Superior temporal gyrus (tissue), 1 donor: ENCODE measurements at regions not wholly inside any gene's neighbourhood (a gene's known extent, or its start where the extent isn't known, plus 50 kb on each side); places are given as distances from the start of the nearest gene placed in this dataset.
"Not testable (repeated sequence)": the region's sequence is repeated elsewhere in the genome, so short reads cannot be mapped to it uniquely, and the experiment has no call there.

Source experiments
- DNase-seq: peaks from one replicate; pipeline ENCODE4 v3.0.0-alpha.2; 2016; ENCODE audit errors: extremely low spot score

DNA sequence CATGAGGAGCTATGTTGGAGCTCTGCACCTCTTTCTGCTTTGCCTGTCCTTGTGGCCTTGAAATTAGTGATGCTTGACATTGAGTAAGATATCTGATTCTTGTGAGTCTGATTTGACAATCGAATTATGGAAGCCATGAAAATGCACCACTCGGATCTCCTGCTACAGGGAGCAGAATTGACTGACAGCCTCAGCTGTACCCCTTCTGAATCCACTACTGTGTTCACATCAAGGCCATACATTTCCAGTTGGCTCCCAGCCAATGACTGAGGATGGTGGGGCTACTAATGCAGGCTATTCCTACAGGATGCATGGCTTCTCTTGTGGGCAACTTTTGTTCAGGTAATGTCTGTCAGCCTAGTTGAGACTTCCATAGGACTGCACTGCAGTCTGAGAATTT lies 321.9 kb downstream of the REEP3 start:
- no peak for DNase-seq

DNA sequence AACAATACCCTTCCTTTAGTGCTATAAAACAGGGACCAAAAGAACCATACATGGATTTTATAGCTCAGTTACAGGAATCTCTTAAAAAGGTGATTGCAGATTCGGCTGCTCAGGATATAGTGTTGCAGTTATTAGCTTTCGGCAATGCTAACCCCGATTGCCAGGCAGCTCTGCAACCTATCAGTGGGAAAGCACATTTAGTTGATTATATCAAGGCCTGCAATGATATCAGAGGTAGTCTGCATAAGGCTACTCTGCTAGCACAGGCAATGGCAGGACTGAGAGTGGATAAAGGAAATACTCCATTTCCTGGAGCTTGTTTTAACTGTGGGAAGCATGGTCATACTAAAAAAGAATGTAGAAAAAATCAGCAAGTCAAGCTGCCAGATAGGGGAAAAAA lies 327.7 kb downstream of the REEP3 start:
- DNase-seq = not testable (repeated sequence)

DNA sequence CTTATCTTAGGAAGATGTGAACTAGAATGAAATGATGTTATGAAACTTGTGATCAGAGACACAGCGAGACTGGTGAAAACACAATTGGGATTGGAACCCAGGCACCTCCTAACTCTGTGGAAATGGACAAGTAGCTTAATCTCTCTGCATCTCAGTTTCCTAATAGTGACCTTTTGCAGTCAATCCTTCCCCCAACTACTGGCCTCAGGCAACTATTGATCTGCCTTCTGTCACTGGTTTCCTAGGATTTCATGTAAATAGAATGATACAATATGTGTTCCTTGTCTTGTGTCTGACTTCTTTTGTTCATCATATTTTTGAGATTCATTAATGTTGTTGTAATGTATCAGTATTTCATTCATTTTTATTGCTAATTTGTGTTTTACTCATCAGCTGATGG lies 341.7 kb downstream of the REEP3 start:
- DNase-seq = no peak

DNA sequence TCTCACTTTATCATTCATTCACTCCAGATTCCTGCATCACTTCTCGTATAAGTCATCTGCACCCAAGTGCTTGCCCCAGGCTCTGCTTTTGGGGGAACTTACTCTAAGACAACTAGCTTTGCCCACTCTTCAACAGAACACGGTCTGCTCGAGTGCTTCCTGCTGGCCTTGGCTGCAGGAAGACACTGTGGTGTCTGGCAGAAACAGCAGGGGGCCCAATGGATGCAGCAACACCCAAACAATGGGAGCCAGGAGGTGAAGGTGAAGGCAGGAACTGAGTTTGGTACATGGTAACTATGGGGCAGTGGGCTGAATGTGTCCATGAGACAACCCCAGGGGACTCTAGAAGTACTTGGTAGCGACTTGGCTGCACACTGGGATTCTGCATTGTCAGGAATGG lies 344.0 kb downstream of the REEP3 start:
- DNase-seq = no peak

DNA sequence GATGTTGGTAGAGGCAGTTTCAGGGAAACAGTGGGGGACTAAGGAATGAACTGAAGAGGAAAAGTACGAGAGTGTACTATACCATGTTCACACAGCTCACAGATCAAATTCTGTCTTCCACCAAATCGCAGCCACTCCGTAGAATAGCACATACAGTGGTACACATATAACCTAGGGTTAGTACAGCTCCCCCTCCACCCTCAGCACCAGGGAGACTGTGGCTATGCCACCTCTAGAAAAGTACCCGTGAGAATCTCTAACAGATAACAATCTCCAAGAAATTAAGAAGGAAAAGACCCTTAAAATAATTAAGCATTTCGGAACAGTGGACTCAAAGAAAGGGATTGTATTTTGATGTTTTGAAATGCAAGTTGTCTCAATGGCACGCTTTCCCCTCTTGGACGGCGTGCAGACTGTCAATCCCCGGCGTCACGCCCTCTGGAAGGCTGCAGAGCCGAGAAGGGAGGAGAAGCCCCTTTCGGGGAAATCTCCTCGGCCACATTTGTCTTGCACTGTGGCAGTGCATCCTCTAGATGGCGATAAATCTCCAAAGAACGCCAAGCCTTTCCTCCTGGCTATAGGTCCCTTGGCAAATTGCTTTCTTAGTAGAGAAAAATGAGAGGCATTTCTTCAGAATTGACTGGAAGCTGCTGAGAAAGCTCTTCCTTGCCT lies 345.0 kb downstream of the REEP3 start:
- DNase-seq = peak; percentile 84

DNA sequence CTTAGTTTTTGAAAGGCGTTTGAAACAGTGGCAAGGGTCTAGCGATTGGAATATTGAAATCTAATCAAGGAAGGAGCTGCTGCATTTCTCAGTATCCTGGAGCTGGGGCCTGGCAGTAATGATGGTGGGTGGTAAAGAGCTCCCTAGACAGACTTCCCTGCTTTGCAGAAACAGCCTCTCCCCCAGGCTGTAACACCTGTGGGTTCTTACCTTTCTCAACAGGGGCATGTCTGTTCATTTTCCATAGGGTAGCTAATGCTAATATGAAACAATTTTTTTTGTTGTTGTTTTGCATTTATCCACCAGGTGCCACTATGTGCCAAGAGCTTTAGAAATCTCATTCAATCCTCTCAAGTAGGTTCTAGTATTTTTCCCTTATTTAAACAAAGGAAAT lies 345.5 kb downstream of the REEP3 start:
- DNase-seq = peak; percentile 35

DNA sequence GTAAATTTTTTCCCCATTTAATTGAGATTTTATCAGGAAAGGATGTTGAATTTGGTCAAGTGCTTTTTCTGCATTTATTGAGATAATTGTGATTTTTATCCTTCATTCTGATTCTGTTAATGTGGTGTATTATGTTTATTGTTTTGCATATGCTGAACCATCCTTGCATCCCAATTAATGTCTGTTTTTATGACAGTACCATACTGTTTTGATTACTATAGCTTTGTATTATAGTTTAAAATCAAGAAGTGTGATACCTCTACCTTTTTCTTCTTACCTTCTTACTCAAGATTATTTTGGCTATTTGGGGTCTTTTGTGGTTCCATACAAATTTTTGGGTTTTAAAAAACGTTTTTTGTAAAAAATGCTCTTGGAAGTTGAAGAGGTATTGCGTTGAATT lies 357.2 kb downstream of the REEP3 start:
- no peak for DNase-seq

DNA sequence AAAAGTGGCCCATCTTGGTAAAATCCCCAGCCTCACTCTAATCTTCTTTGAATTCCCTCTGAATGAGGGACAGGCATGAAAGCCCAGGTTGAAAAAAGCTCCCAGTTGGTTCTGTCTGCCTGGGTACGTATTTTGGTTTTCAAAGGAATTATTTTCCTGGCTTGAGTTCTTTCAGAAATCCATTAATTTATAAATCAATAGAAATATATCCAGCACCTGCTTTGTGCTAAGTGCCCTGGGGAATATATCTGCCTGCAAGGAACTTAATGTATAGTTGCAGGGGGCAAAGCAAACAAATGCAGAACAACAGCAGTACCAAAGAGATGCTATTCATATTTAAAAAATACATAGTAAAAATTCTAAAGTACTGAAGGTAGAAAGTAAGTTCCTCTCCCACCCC lies 362.7 kb downstream of the REEP3 start:
- DNase-seq = no peak

DNA sequence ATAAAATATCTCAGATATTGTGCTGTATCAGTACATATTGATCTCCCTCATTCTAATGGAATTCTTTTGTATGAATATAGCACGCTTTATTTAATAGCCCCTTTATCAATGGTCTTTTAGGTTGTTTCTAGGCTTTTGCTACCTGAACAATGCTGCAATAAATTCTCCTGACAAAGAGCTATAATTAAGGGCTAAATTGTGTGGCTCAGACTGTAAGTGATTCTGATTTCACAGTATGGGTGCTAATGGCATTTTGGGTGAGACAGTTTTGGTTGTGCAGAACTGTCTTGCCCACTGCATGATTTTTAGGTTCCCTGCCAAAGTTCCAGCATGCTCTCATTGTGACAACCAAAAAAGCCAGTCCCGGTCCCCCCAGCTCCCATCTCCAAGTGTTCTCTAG lies 363.2 kb downstream of the REEP3 start:
- no peak for DNase-seq

DNA sequence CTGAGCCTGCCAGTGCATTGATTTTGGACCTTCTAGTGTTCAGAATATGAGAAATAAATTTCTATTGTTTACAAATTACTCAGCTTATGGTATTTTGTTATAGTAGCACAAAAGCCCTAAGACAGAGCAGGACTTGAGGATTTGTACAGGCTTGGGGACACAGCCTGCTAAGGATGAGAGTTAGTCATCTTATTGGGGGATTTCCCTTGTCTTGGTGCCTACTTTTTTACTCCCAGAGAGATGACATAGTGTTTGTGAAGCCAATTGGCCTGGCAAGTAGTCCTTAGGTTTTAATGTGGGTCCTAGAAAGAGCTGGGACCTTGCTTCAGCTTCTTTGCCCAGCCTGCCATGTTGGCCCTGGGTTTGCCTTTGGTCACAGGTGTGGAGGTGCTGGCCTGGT lies 364.0 kb downstream of the REEP3 start:
- DNase-seq = no peak

DNA sequence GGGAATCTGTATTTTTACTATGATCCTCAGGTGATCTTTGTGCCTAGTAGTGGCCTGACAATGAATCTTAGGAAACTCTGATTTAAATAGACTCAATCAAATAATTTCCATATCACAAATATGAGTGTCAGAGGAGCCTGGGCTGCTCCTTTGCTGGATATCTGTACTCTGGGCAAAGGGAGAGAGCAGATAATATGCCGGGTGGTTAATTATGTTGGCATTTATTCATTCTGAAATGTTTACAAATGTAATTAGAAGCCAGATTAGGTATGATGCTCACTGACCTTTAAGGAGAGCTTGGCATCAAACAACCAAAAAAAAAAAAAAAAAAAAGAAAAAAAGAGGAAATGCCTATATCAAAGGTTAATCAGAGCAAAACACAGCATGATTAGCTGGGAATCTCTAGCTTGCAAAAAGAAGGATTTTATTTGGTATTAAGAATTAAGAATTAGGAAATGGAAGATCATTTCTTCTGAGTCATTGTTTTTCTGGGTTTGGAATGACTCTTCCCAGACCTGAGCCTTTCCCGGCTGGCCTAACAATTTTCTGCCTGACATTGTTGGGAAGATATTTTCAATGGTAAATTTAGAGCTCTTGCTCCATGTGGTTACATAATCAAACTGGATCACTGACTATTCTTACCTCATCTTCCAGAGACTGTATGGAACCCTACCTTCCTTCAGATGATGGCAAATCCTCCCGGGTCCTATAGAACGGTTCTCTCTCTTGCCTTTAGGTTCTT lies 365.3 kb downstream of the REEP3 start:
- DNase-seq = no peak

DNA sequence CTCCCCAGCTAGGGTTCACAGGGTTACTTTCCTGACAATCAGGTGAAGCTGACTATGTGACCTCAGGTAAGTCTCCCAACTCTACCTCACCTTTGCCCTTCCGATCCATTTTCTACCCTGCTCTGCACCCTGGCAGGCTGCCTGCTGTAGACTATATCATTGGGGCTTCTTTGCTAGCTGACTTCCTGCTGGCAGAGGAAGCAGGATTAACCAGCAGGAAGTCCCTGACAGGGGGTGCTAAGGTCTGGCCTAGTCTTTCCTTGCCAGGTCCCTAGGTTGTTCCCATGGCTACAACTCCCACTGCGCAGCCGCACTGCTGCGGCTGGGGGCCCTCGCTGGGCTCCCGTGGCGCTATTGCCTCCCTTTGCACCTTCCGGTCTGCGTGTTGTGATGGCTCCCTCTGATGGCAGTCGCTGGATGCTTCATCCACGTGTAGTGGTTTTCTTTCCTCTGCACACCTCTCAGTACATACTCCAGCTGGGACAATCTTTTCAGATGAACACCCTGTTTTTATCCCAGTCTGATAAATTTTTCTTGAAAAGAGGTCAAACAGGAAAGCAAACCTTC lies 365.9 kb downstream of the REEP3 start:
- no peak for DNase-seq

DNA sequence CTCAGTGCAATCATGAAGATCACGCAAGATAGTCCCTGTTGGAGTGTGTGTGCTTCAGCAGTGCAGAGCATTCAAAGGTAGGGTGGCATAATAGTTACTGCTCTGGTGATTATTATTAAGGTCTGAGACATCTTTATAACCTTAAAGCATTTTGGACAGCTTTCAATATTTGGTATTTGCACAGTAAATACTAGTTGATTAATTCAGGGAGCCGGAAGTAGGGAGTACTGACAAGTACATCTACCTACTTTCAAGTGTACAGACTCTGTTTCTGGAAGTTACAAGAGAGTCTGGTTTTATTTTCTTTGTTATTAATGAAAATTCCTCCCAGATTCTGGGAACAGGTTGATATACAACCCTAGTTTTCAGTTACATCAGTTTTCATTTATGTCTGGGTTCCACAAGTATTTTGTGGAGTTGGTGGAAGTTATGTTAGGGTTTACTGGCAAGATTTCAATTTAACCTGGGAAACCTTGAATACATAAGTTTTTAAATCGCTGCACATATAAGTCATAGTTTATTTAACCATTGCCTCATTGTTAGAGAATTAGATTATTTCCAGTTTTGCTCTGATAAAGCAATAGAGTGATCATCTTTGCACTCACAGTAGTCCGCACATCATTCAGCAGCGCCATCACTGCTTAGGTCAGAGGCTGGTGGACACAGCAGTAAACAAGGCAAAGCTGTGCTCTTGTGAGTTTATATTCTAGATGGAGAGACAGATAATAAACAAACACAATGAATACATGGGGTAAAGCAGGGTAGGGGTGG lies 366.6 kb downstream of the REEP3 start:
- DNase-seq = no peak

DNA sequence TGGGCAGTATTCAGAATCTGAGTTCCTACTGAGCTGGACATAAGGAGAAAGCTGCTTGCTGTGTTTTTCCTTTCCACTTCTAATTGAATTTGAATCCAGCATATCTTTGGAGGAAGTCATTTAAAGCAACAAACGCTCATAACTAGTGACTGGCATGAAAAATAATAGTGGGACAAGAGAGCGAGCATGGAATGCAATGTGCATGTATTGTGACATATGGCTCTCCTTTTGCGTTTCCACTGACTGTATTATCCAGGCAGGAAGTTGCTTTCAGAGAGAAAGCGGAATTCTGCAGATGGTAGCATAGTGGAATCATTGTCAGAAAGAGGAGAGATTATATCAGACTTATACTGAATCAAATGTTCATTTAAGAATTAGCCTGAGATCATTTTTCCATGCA lies 368.6 kb downstream of the REEP3 start:
- DNase-seq = no peak

DNA sequence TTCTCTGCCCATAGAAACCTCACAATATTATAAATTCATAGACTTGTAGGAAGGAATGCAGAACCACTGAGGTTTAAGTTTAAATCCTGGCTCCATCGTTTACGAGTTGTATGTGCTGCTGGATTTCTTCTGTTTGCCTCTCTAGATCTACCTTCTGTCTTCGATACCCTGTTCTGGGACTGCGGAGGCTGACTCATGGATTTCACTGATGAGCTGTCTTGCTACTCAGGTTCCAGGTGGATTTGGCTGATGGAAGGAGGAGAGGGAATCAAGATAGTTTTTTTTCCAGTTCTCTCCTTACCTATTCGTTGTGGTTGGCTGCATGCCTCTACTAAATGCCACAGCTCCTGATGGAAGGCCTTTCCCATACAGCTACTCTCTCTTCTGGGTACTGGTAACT lies 375.8 kb downstream of the REEP3 start:
- DNase-seq = no peak

DNA sequence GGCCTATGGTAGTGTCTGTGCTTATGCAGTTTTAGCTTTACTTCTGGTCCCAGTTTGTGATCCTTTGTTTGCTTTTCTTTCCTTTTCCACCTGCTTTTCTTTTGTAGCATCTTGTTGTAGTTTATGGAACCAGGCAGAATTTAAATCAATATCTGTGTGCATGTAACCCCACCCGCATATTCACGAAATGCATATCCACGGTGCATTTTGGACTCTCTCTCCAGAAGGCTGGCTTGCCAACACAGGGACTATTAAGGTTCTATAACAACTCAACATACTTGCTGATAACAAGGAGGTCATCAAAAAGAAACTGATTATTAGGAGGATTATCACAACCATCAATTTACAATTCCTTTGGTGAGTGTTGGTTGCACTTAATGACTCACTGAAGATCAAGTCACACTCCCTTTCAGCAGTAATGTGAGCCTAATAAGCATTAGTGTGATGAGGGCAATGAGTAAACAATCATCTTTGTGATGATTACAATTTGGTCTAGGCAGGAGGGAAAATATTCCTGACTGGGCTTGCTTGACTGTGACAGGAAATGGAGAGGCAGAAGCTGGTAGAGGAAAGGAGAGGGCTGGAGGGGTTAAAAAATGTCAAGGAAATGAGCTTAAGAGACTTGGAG lies 378.6 kb downstream of the REEP3 start:
- DNase-seq = no peak

DNA sequence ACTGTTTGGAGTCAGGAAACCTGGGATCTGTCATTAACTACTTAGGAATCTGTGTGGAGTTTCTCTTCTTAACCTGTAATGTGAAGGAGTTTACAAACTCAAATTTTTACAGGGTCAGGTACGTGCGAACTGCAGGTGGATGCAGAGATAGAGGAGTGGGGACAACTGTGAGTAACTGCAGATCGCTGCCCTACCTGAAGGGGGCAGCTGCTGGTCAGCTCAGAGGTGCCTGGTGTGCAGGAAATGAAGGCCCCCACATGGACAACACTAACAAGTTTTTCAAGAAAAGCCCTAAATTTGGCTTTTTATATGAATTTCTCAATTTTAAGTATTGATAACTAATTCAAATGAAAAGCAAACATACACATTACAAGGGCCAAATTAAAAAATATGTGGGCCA lies 380.0 kb downstream of the REEP3 start:
- no peak for DNase-seq

DNA sequence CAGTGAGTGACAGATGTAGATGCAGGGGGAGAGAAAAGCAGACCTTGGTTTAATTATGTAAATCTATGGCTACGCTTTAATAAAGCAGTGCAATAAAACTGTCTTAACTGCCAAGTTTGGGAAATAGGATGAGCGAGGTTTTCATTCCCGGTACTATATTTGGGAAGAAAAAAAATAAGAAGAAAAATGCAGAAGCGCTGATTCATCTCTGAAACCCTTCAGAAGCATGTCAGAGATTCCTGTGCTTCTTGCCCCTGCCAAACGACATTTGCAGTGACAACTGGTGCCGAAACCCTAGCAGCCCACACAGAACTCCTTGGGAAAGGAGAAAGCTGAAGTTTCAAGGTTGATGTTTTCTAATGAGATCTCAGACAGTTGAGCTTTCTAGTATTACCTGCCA lies 380.7 kb downstream of the REEP3 start:
- peak; percentile 20 for DNase-seq

DNA sequence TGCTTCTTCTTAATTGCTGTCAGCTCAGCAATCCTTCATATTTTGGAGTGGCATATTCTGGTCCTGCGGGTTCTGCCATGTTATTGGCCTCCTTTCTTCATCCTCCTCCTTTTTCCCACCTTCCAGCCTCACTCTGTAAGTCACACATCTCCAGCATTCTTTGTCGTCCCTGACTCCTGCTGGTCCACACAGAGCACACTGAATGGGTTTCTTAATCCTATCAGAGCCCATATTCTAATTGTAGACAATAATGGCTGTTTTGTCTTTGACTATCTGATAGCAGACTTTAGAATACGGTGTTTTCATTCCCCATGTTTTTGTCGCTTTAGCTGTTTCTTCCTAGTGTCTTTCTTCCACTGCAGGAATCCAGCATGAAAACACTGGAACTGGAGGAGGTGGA lies 389.6 kb downstream of the REEP3 start:
- no peak for DNase-seq

DNA sequence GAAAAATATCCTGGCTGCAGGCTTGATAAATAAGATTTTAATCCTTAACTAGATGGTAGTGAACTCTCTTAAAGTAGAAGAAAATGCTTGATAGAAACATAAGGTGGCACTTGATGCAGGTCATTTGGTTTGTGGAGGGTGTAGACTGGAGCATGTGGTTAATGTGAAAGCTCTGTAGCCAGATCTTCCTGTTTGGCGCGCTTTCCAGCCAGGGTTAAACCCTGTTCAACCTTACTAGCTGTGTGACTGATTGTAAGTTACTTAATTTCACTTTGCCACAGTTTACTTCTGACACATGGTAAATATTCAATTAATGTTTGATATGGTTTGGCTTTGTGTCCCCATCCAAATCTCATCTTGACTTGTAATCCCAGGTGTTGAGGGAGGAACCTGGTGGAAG lies 394.0 kb downstream of the REEP3 start:
- DNase-seq = no peak

DNA sequence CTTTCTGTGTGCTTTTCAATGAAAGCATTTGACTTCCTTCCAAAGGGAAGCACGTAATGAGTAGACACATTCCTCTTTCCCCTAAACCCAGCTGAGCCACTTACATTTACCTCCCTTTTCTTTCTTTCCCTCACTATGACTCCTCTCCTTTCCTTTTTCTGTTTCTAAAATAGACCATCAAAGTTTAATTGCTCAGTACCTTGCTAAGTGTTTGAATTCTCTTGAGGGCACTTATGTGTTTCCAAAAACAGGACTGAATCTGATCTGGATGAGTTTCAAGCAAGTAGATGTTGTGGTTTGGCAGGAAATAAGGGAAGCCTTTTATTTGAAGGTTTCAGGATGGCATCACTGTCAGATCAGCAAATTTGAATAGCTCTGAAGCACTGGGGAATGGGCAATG lies 396.2 kb downstream of the REEP3 start:
- peak; percentile 5 for DNase-seq
